K562 (cell line): ENCODE measurements at regions not wholly inside any gene's neighbourhood (a gene's known extent, or its start where the extent isn't known, plus 50 kb on each side); places are given as distances from the start of the nearest gene placed in this dataset.

Experiments used
- ATAC-seq: fragments of 200-7000 bp; cut with Tn5 transposase; 3 replicates; pipeline ENCODE4 v1.9.1; 2020; ENCODE audit warnings: moderate library complexity
- BruUV-seq: library from RNA; stranded (reverse); fragments of 400-500 nt; replicated peaks from 2 replicates; lab custom pipeline; 2021; lab: Mats Ljungman, UMichigan
- CTCF ChIA-PET: fragments of 300-600 bp; formaldehyde crosslinking; extraction: SDS; loops from one replicate; lab custom pipeline; 2021; ENCODE audit warnings: low intra/inter-chr PET ratio; lab: Yijun Ruan, JAX
- POLR2A ChIA-PET: fragments of 300-600, 350-650 bp; sonication (Branson Sonifier 250); formaldehyde crosslinking; extraction: SDS; loops from one replicate; lab custom pipeline; 2021; ENCODE audit warnings: antibody characterized with exemption, inconsistent platforms; lab: Yijun Ruan, JAX
- DNase-seq, 4 experiments: peaks; one replicate each; pipeline versions ENCODE4 v3.0.0 to v3.0.0-alpha.2; 2011 to 2018; ENCODE audit warnings: low spot score in 3 of 4, mixed read lengths in 3 of 4; ENCODE audit errors: extremely low read depth in 1 of 4
- FAIRE-seq: peaks from 2 replicates; lab custom pipeline; 2011; peaks lifted over from hg19 to GRCh38; lab: Jason Lieb, UNC
- H2AFZ ChIP-seq: 2 replicates; pipeline ENCODE4 v1.6.0; 2011; ENCODE audit warnings: low read depth, low read length, control low read depth, inconsistent platforms
- H3K27ac ChIP-seq: fragments of 200-600 bp; 3 replicates; pipeline ENCODE4 v1.8.0; 2011; ENCODE audit warnings: low read depth, mild to moderate bottlenecking, control low read depth, inconsistent platforms, low read length, moderate library complexity, mixed read lengths; ENCODE audit errors: extremely low read depth
- H3K27me3 ChIP-seq, 2 experiments: fragments of 300-600 bp in 1 of 2; 2 replicates in 1 of 2; 3 replicates in 1 of 2; pipeline versions ENCODE4 v1.6.0 to v1.8.0; 2011; ENCODE audit warnings: inconsistent platforms in 2 of 2, low read length in 2 of 2, mild to moderate bottlenecking in 1 of 2, mixed read lengths in 1 of 2, moderate library complexity in 1 of 2; ENCODE audit not compliant: control insufficient read depth in 2 of 2, insufficient read depth in 2 of 2
- H3K36me3 ChIP-seq: fragments of 300-600 bp; 3 replicates; pipeline ENCODE4 v1.8.0; 2011; ENCODE audit warnings: mild to moderate bottlenecking, low read length, inconsistent platforms; ENCODE audit not compliant: control insufficient read depth, insufficient read depth
- H3K4me1 ChIP-seq, 2 experiments: fragments of 200-600 bp in 1 of 2; replicated peaks in 1 of 2; 2 replicates in 1 of 2; 3 replicates in 1 of 2; pipeline versions ENCODE4 v1.5.1 to v1.8.0; 2011; ENCODE audit warnings: inconsistent platforms in 2 of 2, low read length in 2 of 2, mild to moderate bottlenecking in 1 of 2, mixed read lengths in 1 of 2, moderate library complexity in 1 of 2; ENCODE audit not compliant: control insufficient read depth in 2 of 2, insufficient read depth in 2 of 2
- H3K4me2 ChIP-seq: 2 replicates; pipeline ENCODE4 v1.6.1; 2011; ENCODE audit warnings: low read length, control low read depth, inconsistent platforms, mixed read lengths; ENCODE audit not compliant: insufficient read depth
- H3K4me3 ChIP-seq: fragments of 200-600 bp; sonication (generic), shearing (Covaris generic); 2 replicates; pipeline ENCODE4 v1.5.1; 2016; ENCODE audit warnings: control low read depth, inconsistent platforms
- H3K79me2 ChIP-seq: fragments of 200-600 bp; 3 replicates; pipeline ENCODE4 v1.8.0; 2011; ENCODE audit warnings: low read length, inconsistent platforms; ENCODE audit not compliant: control insufficient read depth, insufficient read depth
- H3K9ac ChIP-seq, 2 experiments: 2 replicates each; pipeline versions ENCODE4 v1.6.0 to v1.6.1; 2011; ENCODE audit warnings: low read depth in 2 of 2, low read length in 2 of 2, control low read depth in 1 of 2, inconsistent platforms in 1 of 2, mild to moderate bottlenecking in 1 of 2, mixed read lengths in 1 of 2; ENCODE audit not compliant: insufficient read depth in 1 of 2
- H3K9me1 ChIP-seq: one replicate; pipeline ENCODE4 v1.6.0; 2011; ENCODE audit warnings: inconsistent platforms, mild to moderate bottlenecking, low read length, moderate library complexity; ENCODE audit not compliant: control insufficient read depth, insufficient read depth
- H3K9me3 ChIP-seq: replicated peaks from 2 replicates; pipeline ENCODE4 v1.5.1; 2011; ENCODE audit warnings: low read depth, low read length, inconsistent platforms; ENCODE audit not compliant: control insufficient read depth, insufficient read depth
- H4K20me1 ChIP-seq: replicated peaks from 2 replicates; pipeline ENCODE4 v1.6.1; 2011; ENCODE audit warnings: low read length, inconsistent platforms, mixed read lengths; ENCODE audit not compliant: control insufficient read depth, insufficient read depth
- BHLHE40 ChIP-seq: IDR thresholded peaks from 2 replicates; pipeline ENCODE4 v1.6.1; 2011; ENCODE audit warnings: low read length, improper control_type of control experiment
- BRCA1 ChIP-seq, 2 experiments: fragments of 450-650 bp in 1 of 2; sonication (generic) in 1 of 2; formaldehyde crosslinking in 1 of 2; IDR thresholded peaks; 2 replicates each; pipeline versions ENCODE4 v1.5.0 to v1.6.1; 2017 to 2020; ENCODE audit warnings: mild to moderate bottlenecking in 1 of 2, missing genetic modification reagents in 1 of 2
- BRF2 ChIP-seq: IDR thresholded peaks from 3 replicates; pipeline ENCODE4 v1.6.1; 2011; ENCODE audit warnings: borderline replicate concordance, mild to moderate bottlenecking; ENCODE audit not compliant: insufficient read length, insufficient read depth
- CHD4 ChIP-seq: fragments of 200-600 bp; sonication (generic); IDR thresholded peaks from 3 replicates; pipeline ENCODE4 v1.6.1; 2012; ENCODE audit warnings: low read depth, mild to moderate bottlenecking, mixed read lengths, low read length, inconsistent platforms; ENCODE audit not compliant: insufficient read depth, insufficient replicate concordance, poor library complexity, severe bottlenecking
- ELF4 ChIP-seq: fragments of 450-650 bp; formaldehyde crosslinking; IDR thresholded peaks from 2 replicates; pipeline ENCODE4 v1.4.0; 2022; ENCODE audit warnings: missing genetic modification characterization
- HEY1 ChIP-seq: fragments of 250-450 bp; sonication (Bioruptor Pico); IDR thresholded peaks from 2 replicates; pipeline ENCODE4 v1.5.0; 2020; ENCODE audit warnings: mild to moderate bottlenecking, moderate library complexity, borderline replicate concordance
- MTA3 ChIP-seq: fragments of 450-650 bp; formaldehyde crosslinking; IDR thresholded peaks from 2 replicates; pipeline ENCODE4 v1.6.1; 2017; ENCODE audit warnings: mild to moderate bottlenecking, borderline replicate concordance
- NCOA4 ChIP-seq: fragments of 450-650 bp; IDR thresholded peaks from 2 replicates; pipeline ENCODE4 v1.6.1; 2018; ENCODE audit warnings: mild to moderate bottlenecking; ENCODE audit not compliant: partially characterized antibody
- PCBP2 ChIP-seq: fragments of 200-400 bp; formaldehyde crosslinking; IDR thresholded peaks from 2 replicates; pipeline ENCODE4 v1.6.1; 2018; ENCODE audit warnings: low read length, low read depth, mild to moderate bottlenecking, moderate library complexity; ENCODE audit not compliant: poor library complexity, severe bottlenecking
- POLR3A ChIP-seq: IDR thresholded peaks from 2 replicates; pipeline ENCODE4 v1.6.1; 2011; ENCODE audit warnings: borderline replicate concordance, mild to moderate bottlenecking, moderate library complexity; ENCODE audit not compliant: insufficient read length, insufficient read depth; ENCODE audit errors: extremely low read depth
- RNF219 ChIP-seq: fragments of 250-450 bp; sonication (Bioruptor Pico); IDR thresholded peaks from 2 replicates; pipeline ENCODE4 v1.5.0; 2022; ENCODE audit warnings: mild to moderate bottlenecking
- XRCC5 ChIP-seq: fragments of 200-400 bp; formaldehyde crosslinking; IDR thresholded peaks from 2 replicates; pipeline ENCODE4 v1.6.1; 2017; ENCODE audit warnings: low read depth, mild to moderate bottlenecking, low read length
- ZNF23 ChIP-seq: fragments of 250-450 bp; sonication (Bioruptor Pico); IDR thresholded peaks from 2 replicates; pipeline ENCODE4 v1.4.0; 2020; ENCODE audit warnings: mild to moderate bottlenecking
- ZNF584 ChIP-seq: fragments of 200-800 bp; sonication (Bioruptor generic); IDR thresholded peaks from 2 replicates; pipeline ENCODE4 v1.6.1; 2016; ENCODE audit warnings: low read depth, mild to moderate bottlenecking, missing genetic modification characterization, missing compliant biosample characterization
- WGBS: fragments of 100-300 bp; shearing (Covaris generic); methylation state at CpG from one replicate; pipeline ENCODE4 v1.1.6; 2016; ENCODE audit warnings: low coverage, mixed read lengths; ENCODE audit not compliant: insufficient coverage; ENCODE audit errors: missing lambda C conversion rate; 5-methylcytosine and 5-hydroxymethylcytosine counted together
- in situ Hi-C: fragments of 300-500 bp; cut with MboI; formaldehyde crosslinking; loops from 4 replicates; pipeline ENCODE4 v1.15.0; 2018; ENCODE audit warnings: inconsistent platforms, mixed read lengths
- intact Hi-C: fragments of 100-400 bp; cut with micrococcal nuclease; formaldehyde crosslinking; loops from 2 replicates; pipeline ENCODE4 v1.14.2; 2022

GRCh38 chr4:63232058-63232457 is 1177.2 kb downstream of the TECRL start:
- no TSS peak for BruUV-seq
- no peak overlapping the region for H3K27ac ChIP-seq
- no peak overlapping the region for H3K4me2 ChIP-seq
- ATAC-seq (no peak), FAIRE-seq (no peak), DNase-seq (no peak)
- no peaks in the 10 kb centered on the region for H3K36me3 ChIP-seq
- H3K79me2 ChIP-seq = no peaks in the 10 kb centered on the region
- no peak overlapping the region for H3K4me3 ChIP-seq
- no peaks in the 10 kb centered on the region for H3K27me3 ChIP-seq
- intact Hi-C loops (no loop called here), in situ Hi-C loops (no loop called here)
- TF ChIP-seq RNF219 (CRISPR knock-in tag) (no peak), PCBP2 (no peak), XRCC5 (no peak)
- no peak overlapping the region for H2AFZ ChIP-seq
- no peaks in the 10 kb centered on the region for H4K20me1 ChIP-seq
- no peak overlapping the region for H3K9ac ChIP-seq
- no peaks in the 10 kb centered on the region for H3K9me1 ChIP-seq
- no peaks in the 10 kb centered on the region for H3K4me1 ChIP-seq
- H3K9me3 ChIP-seq = no peaks in the 10 kb centered on the region
- CTCF ChIA-PET = no interaction called here
- WGBS = 0% methylated on average over 1 of the region's 1 CpG
- POLR2A ChIA-PET = no interaction called here

- no peaks in the 10 kb centered on the region for H3K4me1 ChIP-seq
- no peak overlapping the region for H3K4me3 ChIP-seq
- H3K9me3 ChIP-seq = no peaks in the 10 kb centered on the region
- in situ Hi-C loops (no loop called here), intact Hi-C loops (no loop called here)
- ATAC-seq (no peak), DNase-seq (no peak), FAIRE-seq (no peak)
- no peak overlapping the region for H3K27ac ChIP-seq
- ChIA-PET POLR2A (no interaction called here), CTCF (no interaction called here)
- no peak overlapping the region for H3K4me2 ChIP-seq
- H3K36me3 ChIP-seq = no peaks in the 10 kb centered on the region
- no peaks in the 10 kb centered on the region for H3K9me1 ChIP-seq
- H3K9ac ChIP-seq = no peak overlapping the region
- no peaks in the 10 kb centered on the region for H3K27me3 ChIP-seq
- no peaks in the 10 kb centered on the region for H4K20me1 ChIP-seq
- no TSS peak for BruUV-seq
- WGBS = 7% methylated on average over 1 of the region's 1 CpG
- no peaks in the 10 kb centered on the region for H3K79me2 ChIP-seq
- no peak overlapping the region for H2AFZ ChIP-seq
- TF ChIP-seq BRCA1 (IDR thresholded peaks at IDR 0.05) (no peak), BRCA1 (CRISPR knock-in tag; IDR thresholded peaks at IDR 0.05) (no peak), BRF2 (no peak), ELF4 (CRISPR knock-in tag) (no peak), ZNF584 (CRISPR knock-in tag) (no peak), BHLHE40 (no peak), POLR3A (no peak), HEY1 (no peak), NCOA4 (no peak), MTA3 (no peak), ZNF23 (no peak), CHD4 (no peak)
Measured at GRCh38 chr4:63226229-63226628, 1183.0 kb downstream of the TECRL start.
